HG02678 (cell line): ENCODE measurements at regions not wholly inside any gene's neighbourhood (a gene's known extent, or its start where the extent isn't known, plus 50 kb on each side); places are given as distances from the start of the nearest gene placed in this dataset.

Experiments
- ATAC-seq: cut with Tn5 transposase; IDR thresholded peaks from one replicate; pipeline ENCODE4 v1.9.1; 2021; ENCODE audit warnings: mild to moderate bottlenecking, moderate library complexity; ENCODE audit not compliant: unreplicated experiment

GRCh38 chr16:66289986-66290385 lies 76.5 kb upstream of the CDH5 start:
- ATAC-seq: no peak

- ATAC-seq: no peak
These were observed 77.3 kb upstream of the CDH5 start for GRCh38 chr16:66289051-66289680.

GRCh38 chr16:66287926-66288325 lies 78.6 kb upstream of the CDH5 start:
- ATAC-seq: no peak

- no peak for ATAC-seq
These were observed 79.1 kb upstream of the CDH5 start for GRCh38 chr16:66287416-66287815.

- no peak for ATAC-seq
These were observed 80.0 kb upstream of the CDH5 start for GRCh38 chr16:66286527-66286926.

GRCh38 chr16:66278604-66279262 lies 87.8 kb upstream of the CDH5 start:
- no peak for ATAC-seq

- ATAC-seq: no peak
These were observed 88.4 kb upstream of the CDH5 start for GRCh38 chr16:66278111-66278531.

GRCh38 chr16:66277311-66278070 lies 89.0 kb upstream of the CDH5 start:
- ATAC-seq: no peak

GRCh38 chr16:66275775-66276428 lies 90.6 kb upstream of the CDH5 start:
- no peak for ATAC-seq

- ATAC-seq: no peak
These were observed 92.0 kb upstream of the CDH5 start for GRCh38 chr16:66274335-66275110.

GRCh38 chr16:66273644-66274334 lies 92.7 kb upstream of the CDH5 start:
- no peak for ATAC-seq

- no peak for ATAC-seq
These were observed 93.4 kb upstream of the CDH5 start for GRCh38 chr16:66273053-66273452.

- no peak for ATAC-seq
These were observed 94.0 kb upstream of the CDH5 start for GRCh38 chr16:66272461-66272860.

- ATAC-seq: no peak
These were observed 95.1 kb upstream of the CDH5 start for GRCh38 chr16:66271074-66272060.

GRCh38 chr16:66270333-66270927 lies 96.1 kb upstream of the CDH5 start:
- ATAC-seq: peak; percentile 58

- ATAC-seq: no peak
These were observed 96.7 kb upstream of the CDH5 start for GRCh38 chr16:66269617-66270332.

- no peak for ATAC-seq
These were observed 99.0 kb upstream of the CDH5 start for GRCh38 chr16:66267292-66268014.
